Globus pallidus (tissue), 1 donor: ENCODE measurements at regions not wholly inside any gene's neighbourhood (a gene's known extent, or its start where the extent isn't known, plus 50 kb on each side); places are given as distances from the start of the nearest gene placed in this dataset.

Experiments used
- DNase-seq: peaks from one replicate; pipeline ENCODE4 v3.0.0-alpha.2; 2015; ENCODE audit warnings: low spot score

- DNase-seq, result no peak
These were observed 56.6 kb upstream of the SMOC2 start for GRCh38 chr6:168384045-168385036.

DNA sequence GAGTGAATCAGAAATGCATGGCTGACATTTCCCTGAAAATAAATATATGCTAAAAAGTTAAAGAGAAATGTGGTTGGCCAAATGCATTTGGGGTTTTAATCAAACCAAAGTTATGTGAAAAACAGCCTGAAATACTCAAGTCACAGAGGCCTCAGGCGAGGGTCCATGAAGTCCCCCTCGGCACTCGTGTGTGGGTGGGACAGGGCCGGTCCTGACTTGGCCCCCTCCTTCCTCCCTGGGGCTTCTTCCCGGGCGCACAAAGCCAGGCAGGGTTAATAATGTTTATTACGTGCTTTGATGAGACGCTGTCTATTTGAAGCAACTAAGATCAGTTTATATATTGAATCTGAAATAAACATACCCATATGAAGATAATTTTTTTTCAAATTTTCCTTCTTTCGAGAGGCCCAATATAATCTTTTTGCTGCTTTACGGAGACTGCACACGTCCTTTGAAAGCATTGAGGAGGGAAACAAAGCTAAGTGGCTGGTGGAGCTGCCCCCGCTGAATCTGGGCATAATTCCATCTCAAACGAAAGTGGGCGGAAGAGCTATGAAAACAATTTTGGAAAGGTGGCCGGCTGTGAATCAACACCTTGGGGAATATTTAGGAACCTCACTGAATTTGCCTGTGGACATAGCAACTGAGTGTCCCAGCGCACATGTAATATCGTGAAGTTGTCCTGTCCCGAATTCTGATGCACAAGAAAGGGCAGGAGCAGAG is 55.8 kb upstream of the SMOC2 start:
- DNase-seq, result no peak

GRCh38 chr6:168385858-168386735 is 54.9 kb upstream of the SMOC2 start:
- DNase-seq, result no peak

DNA sequence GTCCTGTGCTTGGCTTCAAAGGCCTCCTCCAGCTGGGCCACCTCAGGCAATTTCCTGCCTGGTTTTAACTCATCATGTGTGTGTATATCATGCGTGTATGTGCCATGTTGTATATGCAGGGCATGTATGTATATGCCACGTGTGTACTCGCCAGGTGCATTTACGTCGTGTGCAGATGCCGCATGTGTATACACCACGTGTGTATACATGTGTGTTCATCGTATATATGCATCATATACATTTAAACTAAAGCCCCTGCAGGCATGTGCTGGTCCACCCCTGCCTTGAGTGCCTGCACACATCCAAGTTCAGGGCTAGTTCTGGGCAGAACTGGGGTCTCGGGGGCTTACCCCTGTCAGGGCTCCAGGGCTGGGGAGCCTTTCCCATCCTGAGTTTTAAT is 54.0 kb upstream of the SMOC2 start:
- no peak for DNase-seq

DNA sequence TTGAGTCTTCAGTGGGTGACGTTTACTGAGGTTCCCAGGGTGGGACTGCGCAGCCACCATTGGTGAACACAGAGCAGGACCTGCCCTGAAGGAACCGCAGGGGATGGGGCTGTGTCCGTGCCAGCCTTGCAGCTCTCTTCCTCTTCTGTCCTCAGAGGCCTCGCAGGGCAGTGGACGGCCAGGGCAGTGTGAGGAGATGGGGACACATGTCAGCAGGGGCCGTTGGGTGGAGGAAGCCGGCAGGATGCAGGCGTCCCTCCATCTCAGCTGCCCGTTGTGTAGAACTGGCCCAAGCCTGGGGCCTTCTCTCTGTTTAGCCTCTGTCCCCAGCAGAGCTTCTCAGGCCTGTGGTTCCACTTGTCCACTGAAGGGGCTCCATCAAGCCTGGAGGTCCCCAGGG is 53.6 kb upstream of the SMOC2 start:
- DNase-seq, result no peak

- no peak for DNase-seq
These were observed 53.1 kb upstream of the SMOC2 start for GRCh38 chr6:168387911-168388310.

GRCh38 chr6:168388641-168389633 is 52.0 kb upstream of the SMOC2 start:
- DNase-seq, result no peak

DNA sequence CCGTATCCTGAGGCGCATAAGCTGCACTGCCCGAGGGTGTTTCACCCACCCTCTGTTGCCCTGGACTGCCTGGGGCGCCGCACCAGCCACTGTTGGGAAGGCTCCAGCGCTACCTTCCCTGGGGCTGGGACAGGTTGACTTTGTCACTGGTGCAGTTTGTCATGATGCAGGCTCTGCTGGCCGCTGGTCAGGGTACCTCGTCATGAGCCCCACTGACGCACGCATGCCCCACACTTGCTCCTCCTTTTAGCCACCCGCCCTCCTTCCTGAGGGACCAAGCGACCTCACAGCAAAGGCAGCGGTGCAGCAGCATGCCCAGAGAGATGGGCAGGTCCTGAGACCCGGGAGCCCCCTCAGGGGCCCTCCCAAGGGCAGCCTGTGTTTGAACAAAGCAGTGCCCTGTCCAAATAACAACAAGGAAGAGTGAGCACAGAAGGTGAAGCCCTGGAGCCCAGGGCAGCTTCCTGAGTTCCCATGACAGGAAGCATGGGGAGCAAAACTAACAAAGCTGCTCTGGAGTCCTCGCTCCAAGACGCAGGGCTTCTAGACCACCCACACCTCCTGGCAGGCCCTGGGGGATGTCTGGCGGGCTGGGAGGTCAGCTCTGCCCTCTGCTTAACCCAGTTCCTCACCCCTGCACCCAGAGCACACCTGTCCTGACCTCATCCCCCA is 50.1 kb upstream of the SMOC2 start:
- DNase-seq, result no peak
